ENCODE measurements at regions not wholly inside any gene's neighbourhood (a gene's known extent, or its start where the extent isn't known, plus 50 kb on each side); places are given as distances from the start of the nearest gene placed in this dataset.
"Not testable (repeated sequence)": the region's sequence is repeated elsewhere in the genome, so short reads cannot be mapped to it uniquely, and the experiment has no call there.

GRCh38 chr9:7739595-7739994 is 60.0 kb downstream of the DMAC1 start:
- DNase-seq, result no peak

- no peak for DNase-seq
These were observed 64.3 kb downstream of the DMAC1 start for GRCh38 chr9:7735311-7735710.

- DNase-seq, result no peak
These were observed 69.5 kb downstream of the DMAC1 start for GRCh38 chr9:7730164-7730445.

- no peak for DNase-seq
These were observed 70.0 kb downstream of the DMAC1 start for GRCh38 chr9:7729371-7730163.

GRCh38 chr9:7721291-7721690 is 78.3 kb downstream of the DMAC1 start:
- no peak for DNase-seq

- DNase-seq, result not testable (repeated sequence)
These were observed 86.5 kb downstream of the DMAC1 start for GRCh38 chr9:7713088-7713487.

GRCh38 chr9:7710686-7711085 is 88.9 kb downstream of the DMAC1 start:
- DNase-seq, result no peak

- DNase-seq, result no peak
These were observed 91.6 kb downstream of the DMAC1 start for GRCh38 chr9:7707934-7708333.

- DNase-seq, result no peak
These were observed 95.0 kb downstream of the DMAC1 start for GRCh38 chr9:7704543-7704942.

GRCh38 chr9:7691909-7692308 is 107.7 kb downstream of the DMAC1 start:
- no peak for DNase-seq

GRCh38 chr9:7690014-7690413 is 109.6 kb downstream of the DMAC1 start:
- no peak for DNase-seq

GRCh38 chr9:7688626-7689025 is 111.0 kb downstream of the DMAC1 start:
- DNase-seq, result no peak

GRCh38 chr9:7676609-7677156 is 122.9 kb downstream of the DMAC1 start:
- peak; percentile 49 for DNase-seq

GRCh38 chr9:7671847-7672246 is 127.7 kb downstream of the DMAC1 start:
- no peak for DNase-seq

GRCh38 chr9:7668541-7668940 is 131.0 kb downstream of the DMAC1 start:
- DNase-seq, result no peak

GRCh38 chr9:7665874-7666273 is 133.7 kb downstream of the DMAC1 start:
- DNase-seq, result no peak

- no peak for DNase-seq
These were observed 139.8 kb downstream of the DMAC1 start for GRCh38 chr9:7659766-7660165.

GRCh38 chr9:7656636-7657035 is 142.9 kb downstream of the DMAC1 start:
- no peak for DNase-seq

GRCh38 chr9:7653262-7653661 is 146.3 kb downstream of the DMAC1 start:
- no peak for DNase-seq

- no peak for DNase-seq
These were observed 159.3 kb downstream of the DMAC1 start for GRCh38 chr9:7640231-7640630.

GRCh38 chr9:7639471-7639870 is 160.1 kb downstream of the DMAC1 start:
- no peak for DNase-seq

GRCh38 chr9:7636838-7637467 is 162.6 kb downstream of the DMAC1 start:
- no peak for DNase-seq

- DNase-seq, result no peak
These were observed 163.3 kb downstream of the DMAC1 start for GRCh38 chr9:7636309-7636708.

GRCh38 chr9:7626571-7627029 is 173.0 kb downstream of the DMAC1 start:
- DNase-seq, result not testable (repeated sequence)

- DNase-seq, result no peak
These were observed 177.1 kb downstream of the DMAC1 start for GRCh38 chr9:7622481-7622880.

All from NCI-H2029 treated with DMSO at 0.1 percent for 48 hours (cell line).